IMR-90 (cell line): ENCODE measurements at regions not wholly inside any gene's neighbourhood (a gene's known extent, or its start where the extent isn't known, plus 50 kb on each side); places are given as distances from the start of the nearest gene placed in this dataset.
A peak's percentile ranks its signal among the peaks of the same experiment; 100 is the strongest.

Experiments
- ATAC-seq: fragments of 200-7000 bp; cut with Tn5 transposase; 2 replicates; pipeline ENCODE4 v1.9.1; 2020; ENCODE audit warnings: low read depth, mild to moderate bottlenecking, moderate library complexity
- BruUV-seq: library from RNA; stranded (reverse); fragments of 400-500 nt; replicated peaks from 2 replicates; lab custom pipeline; 2021; lab: Mats Ljungman, UMichigan
- CTCF ChIA-PET: fragments of 300-600 bp; formaldehyde crosslinking; extraction: SDS; loops from one replicate; lab custom pipeline; 2021; ENCODE audit warnings: antibody characterized with exemption; lab: Yijun Ruan, JAX
- POLR2A ChIA-PET: fragments of 300-600 bp; sonication (Branson Sonifier 250); formaldehyde crosslinking; loops from one replicate; lab custom pipeline; 2022; ENCODE audit warnings: antibody characterized with exemption; ENCODE audit not compliant: unreplicated experiment; lab: Charles Lee
- DNase-seq: peaks from one replicate; pipeline ENCODE4 v3.0.0; 2013
- H2AFZ ChIP-seq: replicated peaks from 2 replicates; pipeline ENCODE3; 2013; ENCODE audit warnings: low read length, mild to moderate bottlenecking; ENCODE audit not compliant: poor library complexity
- H2AK5ac ChIP-seq: 2 replicates; pipeline ENCODE4 v1.6.1; 2013; ENCODE audit warnings: low read depth, low read length, inconsistent platforms
- H2AK9ac ChIP-seq: replicated peaks from 2 replicates; pipeline ENCODE3; 2013; ENCODE audit warnings: mild to moderate bottlenecking, low read depth, low read length, moderate library complexity; ENCODE audit not compliant: poor library complexity
- H2BK120ac ChIP-seq: 2 replicates; pipeline ENCODE4 v1.6.1; 2013; ENCODE audit warnings: low read depth, low read length, inconsistent platforms
- H2BK15ac ChIP-seq: 3 replicates; pipeline ENCODE4 v1.6.1; 2013; ENCODE audit warnings: low read depth, low read length, inconsistent platforms
- H2BK20ac ChIP-seq: 2 replicates; pipeline ENCODE4 v1.6.1; 2013; ENCODE audit warnings: low read depth, mild to moderate bottlenecking, inconsistent platforms, low read length, moderate library complexity
- H2BK5ac ChIP-seq: 2 replicates; pipeline ENCODE4 v1.6.1; 2013; ENCODE audit warnings: mild to moderate bottlenecking, low read depth, low read length, inconsistent platforms; ENCODE audit not compliant: poor library complexity, severe bottlenecking
- H3K14ac ChIP-seq: replicated peaks from 2 replicates; pipeline ENCODE4 v1.6.1; 2013; ENCODE audit warnings: low read depth, low read length, inconsistent platforms
- H3K18ac ChIP-seq: 2 replicates; pipeline ENCODE4 v1.6.1; 2013; ENCODE audit warnings: low read depth, low read length, control low read depth
- H3K23ac ChIP-seq: 2 replicates; pipeline ENCODE4 v1.6.1; 2013; ENCODE audit warnings: low read depth, low read length, inconsistent platforms
- H3K27ac ChIP-seq: 2 replicates; pipeline ENCODE4 v1.5.1; 2013; ENCODE audit warnings: mild to moderate bottlenecking, control low read depth, low read length; ENCODE audit not compliant: insufficient read depth
- H3K27me3 ChIP-seq: 2 replicates; pipeline ENCODE4 v1.6.1; 2013; ENCODE audit warnings: low read length; ENCODE audit not compliant: control insufficient read depth, insufficient read depth
- H3K36me3 ChIP-seq: 2 replicates; pipeline ENCODE4 v1.6.1; 2013; ENCODE audit warnings: low read length, mixed read lengths; ENCODE audit not compliant: control insufficient read depth, insufficient read depth
- H3K4ac ChIP-seq: 2 replicates; pipeline ENCODE4 v1.6.1; 2013; ENCODE audit warnings: low read depth, low read length, inconsistent platforms
- H3K4me1 ChIP-seq: 2 replicates; pipeline ENCODE4 v1.6.1; 2013; ENCODE audit warnings: low read length, mixed read lengths; ENCODE audit not compliant: control insufficient read depth, insufficient read depth
- H3K4me2 ChIP-seq: 2 replicates; pipeline ENCODE4 v1.6.1; 2013; ENCODE audit warnings: low read depth, mild to moderate bottlenecking, control low read depth, low read length, moderate library complexity
- H3K4me3 ChIP-seq: 2 replicates; pipeline ENCODE4 v1.5.1; 2013; ENCODE audit warnings: low read depth, mild to moderate bottlenecking, control low read depth, low read length, moderate library complexity; ENCODE audit not compliant: insufficient read depth
- H3K56ac ChIP-seq: 2 replicates; pipeline ENCODE4 v1.6.1; 2013; ENCODE audit warnings: low read length, inconsistent platforms; ENCODE audit not compliant: insufficient read depth; ENCODE audit errors: extremely low read depth
- H3K79me1 ChIP-seq, 2 experiments: 2 replicates each; pipeline ENCODE4 v1.6.1; 2013; ENCODE audit warnings: low read length in 2 of 2, inconsistent platforms in 1 of 2, low read depth in 1 of 2
- H3K9ac ChIP-seq: 2 replicates; pipeline ENCODE4 v1.6.1; 2013; ENCODE audit warnings: low read depth, low read length, control low read depth
- H3K9me1 ChIP-seq: 2 replicates; pipeline ENCODE4 v1.6.1; 2013; ENCODE audit warnings: low read length, inconsistent platforms; ENCODE audit not compliant: insufficient read depth
- H3K9me3 ChIP-seq: 2 replicates; pipeline ENCODE4 v1.6.1; 2013; ENCODE audit warnings: low read length; ENCODE audit not compliant: control insufficient read depth, insufficient read depth
- H4K20me1 ChIP-seq: 2 replicates; pipeline ENCODE4 v1.6.1; 2013; ENCODE audit warnings: low read length, inconsistent platforms; ENCODE audit not compliant: insufficient read depth
- H4K5ac ChIP-seq: 2 replicates; pipeline ENCODE4 v1.6.1; 2013; ENCODE audit warnings: mild to moderate bottlenecking, low read depth, low read length, control low read depth
- H4K8ac ChIP-seq, 2 experiments: 2 replicates each; pipeline ENCODE4 v1.6.1; 2013; ENCODE audit warnings: low read depth in 2 of 2, low read length in 2 of 2, control low read depth in 1 of 2, inconsistent platforms in 1 of 2
- H4K91ac ChIP-seq: 2 replicates; pipeline ENCODE4 v1.6.1; 2013; ENCODE audit warnings: low read depth, low read length, inconsistent platforms; ENCODE audit not compliant: insufficient read depth
- CEBPB ChIP-seq: IDR thresholded peaks from 2 replicates; pipeline ENCODE4 v1.6.1; 2012; ENCODE audit warnings: low read depth, low read length, improper control_type of control experiment
- CHD1 ChIP-seq: IDR thresholded peaks from 2 replicates; pipeline ENCODE4 v1.6.1; 2012; ENCODE audit warnings: low read depth, low read length, improper control_type of control experiment
- FOS ChIP-seq: fragments of 150-350 bp; IDR thresholded peaks from 2 replicates; pipeline ENCODE4 v1.6.1; 2016; ENCODE audit warnings: low read depth, low read length
- MXI1 ChIP-seq: IDR thresholded peaks from 2 replicates; pipeline ENCODE4 v1.6.1; 2012; ENCODE audit warnings: low read depth, mild to moderate bottlenecking, low read length, moderate library complexity, borderline replicate concordance
- WGBS, 2 experiments: methylation state at CpG; one replicate each; pipeline versions ENCODE4 v1.1.5 to v1.1.7; 2013; ENCODE audit warnings: missing lambda C conversion rate in 2 of 2; ENCODE audit not compliant: insufficient read length in 1 of 2; ENCODE audit errors: extremely low coverage in 2 of 2; 5-methylcytosine and 5-hydroxymethylcytosine counted together
- dilution Hi-C: fragments of 300-500 bp; cut with HindIII; formaldehyde crosslinking; loops from one replicate; pipeline ENCODE4 v1.14.3; 2018; ENCODE audit warnings: low sequenced_read_pairs; ENCODE audit not compliant: unreplicated experiment
- in situ Hi-C: fragments of 300-500 bp; cut with MboI; formaldehyde crosslinking; loops from 3 replicates; pipeline ENCODE4 v1.14.3; 2019; ENCODE audit warnings: low sequenced_read_pairs, inconsistent platforms, mixed read lengths
- intact Hi-C: fragments of 100-400 bp; cut with micrococcal nuclease; formaldehyde crosslinking; loops from 2 replicates; pipeline ENCODE4 v1.10.0; 2022
- TF ChIP-seq, protein P1 (sequence below): fragments of 150-350 bp; IDR thresholded peaks from 2 replicates; pipeline ENCODE4 v1.6.1; 2016; ENCODE audit warnings: low read depth, mild to moderate bottlenecking, low read length, moderate library complexity, borderline replicate concordance

DNA sequence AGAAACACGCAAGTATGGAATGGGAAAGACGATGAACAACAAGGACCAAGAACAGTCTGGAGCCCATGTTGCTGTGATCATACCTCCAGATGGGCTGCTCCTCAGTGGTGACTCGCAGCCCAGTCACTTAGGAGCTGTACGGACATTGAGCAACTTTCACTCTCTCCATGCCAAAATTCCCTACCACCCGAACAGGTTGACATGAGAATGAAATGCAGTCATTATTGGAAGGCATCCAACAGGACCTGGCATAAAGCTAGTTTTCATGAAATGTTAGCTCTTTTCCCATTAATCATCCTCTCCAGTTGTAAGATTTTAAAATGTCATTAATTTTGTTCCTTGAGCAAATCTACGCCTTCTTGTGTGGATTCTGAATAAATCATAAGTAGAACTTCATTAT, 82.7 kb upstream of the GPM6B start:
- Histone ChIP-seq H3K9ac (no peak overlapping the region), H4K8ac (no peak overlapping the region), H4K20me1 (no peaks in the 10 kb centered on the region), H3K4me3 (no peak overlapping the region), H3K14ac (no peak overlapping the region), H3K9me3 (no peaks in the 10 kb centered on the region), H4K91ac (no peak overlapping the region), H4K5ac (no peak overlapping the region), H3K27ac (no peak overlapping the region), H2BK120ac (no peak overlapping the region), H3K23ac (no peak overlapping the region), H2BK5ac (no peak overlapping the region), H3K4me2 (peak overlapping the region; percentile 1; the same call in 1 of the 2 replicates), H3K79me1 (no peaks in the 10 kb centered on the region), H3K18ac (no peak overlapping the region), H3K4me1 (peaks cover 2% of the 10 kb centered on the region; the same call in 1 of the 2 replicates), H3K36me3 (no peaks in the 10 kb centered on the region), H2AK5ac (no peak overlapping the region), H3K9me1 (no peaks in the 10 kb centered on the region; the same call in 1 of the 2 replicates), H2BK15ac (no peak overlapping the region), H2BK20ac (no peak overlapping the region), H3K4ac (no peak overlapping the region), H3K27me3 (no peaks in the 10 kb centered on the region; the same call in 1 of the 2 replicates), H2AFZ (no peak overlapping the region), H2AK9ac (no peak overlapping the region), H3K56ac (no peak overlapping the region)
- TF ChIP-seq, protein P1, sequence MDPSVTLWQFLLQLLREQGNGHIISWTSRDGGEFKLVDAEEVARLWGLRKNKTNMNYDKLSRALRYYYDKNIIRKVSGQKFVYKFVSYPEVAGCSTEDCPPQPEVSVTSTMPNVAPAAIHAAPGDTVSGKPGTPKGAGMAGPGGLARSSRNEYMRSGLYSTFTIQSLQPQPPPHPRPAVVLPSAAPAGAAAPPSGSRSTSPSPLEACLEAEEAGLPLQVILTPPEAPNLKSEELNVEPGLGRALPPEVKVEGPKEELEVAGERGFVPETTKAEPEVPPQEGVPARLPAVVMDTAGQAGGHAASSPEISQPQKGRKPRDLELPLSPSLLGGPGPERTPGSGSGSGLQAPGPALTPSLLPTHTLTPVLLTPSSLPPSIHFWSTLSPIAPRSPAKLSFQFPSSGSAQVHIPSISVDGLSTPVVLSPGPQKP: no peak
- TF ChIP-seq MXI1 (no peak), CEBPB (peak; percentile 96), FOS (peak; percentile 71), CHD1 (no peak)
- ChIA-PET POLR2A (no interaction called here), CTCF (no interaction called here)
- in situ Hi-C loops: no loop called here
- DNase-seq (peak; percentile 97), ATAC-seq (peak; percentile 75)
- intact Hi-C loops: no loop called here
- dilution Hi-C loops: no loop called here
- no CpG with 5 or more reads among the region's 6 CpGs for WGBS, 2 experiments
- no TSS peak for BruUV-seq
